A549 (cell line): ENCODE measurements at regions not wholly inside any gene's neighbourhood (a gene's known extent, or its start where the extent isn't known, plus 50 kb on each side); places are given as distances from the start of the nearest gene placed in this dataset.

Experiments used
- EHMT2 ChIP-seq: fragments of 200-600 bp; sonication (generic); IDR thresholded peaks from 2 replicates; pipeline ENCODE4 v1.6.1; 2016; ENCODE audit warnings: antibody characterized with exemption, low read depth, mild to moderate bottlenecking, moderate library complexity
- HOXA7 ChIP-seq: fragments of 250-450 bp; sonication (Bioruptor Pico); IDR thresholded peaks from 2 replicates; pipeline ENCODE4 v1.5.0; 2020; ENCODE audit warnings: mild to moderate bottlenecking, moderate library complexity
- KDM1A ChIP-seq: fragments of 200-600 bp; sonication (generic); IDR thresholded peaks from 2 replicates; pipeline ENCODE4 v1.6.1; 2016; ENCODE audit warnings: low read depth, mild to moderate bottlenecking
- MYC ChIP-seq: IDR thresholded peaks from 2 replicates; pipeline ENCODE4 v1.6.1; 2012; ENCODE audit warnings: mild to moderate bottlenecking, inconsistent platforms, low read length, improper control_type of control experiment, borderline replicate concordance
- POLR2A ChIP-seq: IDR thresholded peaks from 2 replicates; pipeline ENCODE4 v1.6.1; 2012; ENCODE audit warnings: mild to moderate bottlenecking, low read length
- REST ChIP-seq: fragments of 200-600 bp; sonication (generic); IDR thresholded peaks from 2 replicates; pipeline ENCODE4 v1.6.1; 2016; ENCODE audit warnings: antibody characterized with exemption, mild to moderate bottlenecking, moderate library complexity
- RFX5 ChIP-seq: fragments of 450-650 bp; IDR thresholded peaks from 2 replicates; pipeline ENCODE4 v1.7.1; 2014; ENCODE audit warnings: antibody characterized with exemption, mild to moderate bottlenecking, moderate library complexity
- TF ChIP-seq, protein P1 (sequence below): fragments of >200 bp; sonication (Bioruptor Twin); formaldehyde crosslinking; IDR thresholded peaks from 3 replicates; pipeline ENCODE4 v1.6.1; 2016
- TF ChIP-seq, protein P2 (sequence below): fragments of >200 bp; sonication (Bioruptor Twin); formaldehyde crosslinking; IDR thresholded peaks from 3 replicates; pipeline ENCODE4 v1.5.1; 2016

- TF ChIP-seq POLR2A (no peak), REST (no peak), KDM1A (no peak), MYC (no peak), RFX5 (no peak), EHMT2 (no peak), HOXA7 (no peak)
- TF ChIP-seq, protein P1, sequence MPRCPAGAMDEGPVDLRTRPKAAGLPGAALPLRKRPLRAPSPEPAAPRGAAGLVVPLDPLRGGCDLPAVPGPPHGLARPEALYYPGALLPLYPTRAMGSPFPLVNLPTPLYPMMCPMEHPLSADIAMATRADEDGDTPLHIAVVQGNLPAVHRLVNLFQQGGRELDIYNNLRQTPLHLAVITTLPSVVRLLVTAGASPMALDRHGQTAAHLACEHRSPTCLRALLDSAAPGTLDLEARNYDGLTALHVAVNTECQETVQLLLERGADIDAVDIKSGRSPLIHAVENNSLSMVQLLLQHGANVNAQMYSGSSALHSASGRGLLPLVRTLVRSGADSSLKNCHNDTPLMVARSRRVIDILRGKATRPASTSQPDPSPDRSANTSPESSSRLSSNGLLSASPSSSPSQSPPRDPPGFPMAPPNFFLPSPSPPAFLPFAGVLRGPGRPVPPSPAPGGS: no peak
- TF ChIP-seq, protein P2, sequence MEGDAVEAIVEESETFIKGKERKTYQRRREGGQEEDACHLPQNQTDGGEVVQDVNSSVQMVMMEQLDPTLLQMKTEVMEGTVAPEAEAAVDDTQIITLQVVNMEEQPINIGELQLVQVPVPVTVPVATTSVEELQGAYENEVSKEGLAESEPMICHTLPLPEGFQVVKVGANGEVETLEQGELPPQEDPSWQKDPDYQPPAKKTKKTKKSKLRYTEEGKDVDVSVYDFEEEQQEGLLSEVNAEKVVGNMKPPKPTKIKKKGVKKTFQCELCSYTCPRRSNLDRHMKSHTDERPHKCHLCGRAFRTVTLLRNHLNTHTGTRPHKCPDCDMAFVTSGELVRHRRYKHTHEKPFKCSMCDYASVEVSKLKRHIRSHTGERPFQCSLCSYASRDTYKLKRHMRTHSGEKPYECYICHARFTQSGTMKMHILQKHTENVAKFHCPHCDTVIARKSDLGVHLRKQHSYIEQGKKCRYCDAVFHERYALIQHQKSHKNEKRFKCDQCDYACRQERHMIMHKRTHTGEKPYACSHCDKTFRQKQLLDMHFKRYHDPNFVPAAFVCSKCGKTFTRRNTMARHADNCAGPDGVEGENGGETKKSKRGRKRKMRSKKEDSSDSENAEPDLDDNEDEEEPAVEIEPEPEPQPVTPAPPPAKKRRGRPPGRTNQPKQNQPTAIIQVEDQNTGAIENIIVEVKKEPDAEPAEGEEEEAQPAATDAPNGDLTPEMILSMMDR: no peak
Observed at GRCh38 chr4:116736756-116737155, 348.6 kb downstream of the TRAM1L1 start.
